DND-41 (cell line): ENCODE measurements at regions not wholly inside any gene's neighbourhood (a gene's known extent, or its start where the extent isn't known, plus 50 kb on each side); places are given as distances from the start of the nearest gene placed in this dataset.

Experiments used
- EZH2 ChIP-seq: IDR thresholded peaks from 3 replicates; pipeline ENCODE4 v1.6.1; 2012; ENCODE audit warnings: borderline replicate concordance, low read depth, mild to moderate bottlenecking, moderate library complexity, low read length, inconsistent platforms; ENCODE audit not compliant: severe bottlenecking
- TF ChIP-seq, protein P1 (sequence below): IDR thresholded peaks from 2 replicates; pipeline ENCODE4 v1.5.1; 2012; ENCODE audit warnings: borderline replicate concordance, low read length, moderate library complexity, mild to moderate bottlenecking; ENCODE audit not compliant: poor library complexity, severe bottlenecking; ENCODE audit errors: extremely low read depth

DNA sequence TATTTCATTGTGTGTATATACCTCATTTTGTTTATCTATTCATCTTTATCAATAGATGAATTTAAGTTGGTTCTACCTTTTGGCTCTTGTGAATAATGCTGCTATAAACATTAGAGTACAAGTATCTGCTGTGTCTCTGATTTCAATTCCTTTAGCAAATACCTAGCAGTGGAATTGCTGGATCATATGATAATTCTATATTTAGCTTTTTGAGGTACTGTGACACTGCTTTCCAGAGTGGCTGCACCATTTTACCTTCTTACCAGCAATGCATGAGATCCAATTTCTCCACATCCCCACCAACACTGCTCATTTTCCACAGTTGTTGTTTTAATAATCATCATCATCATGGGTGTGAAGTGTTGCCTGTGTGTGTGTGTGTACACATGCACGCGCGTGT lies 182.3 kb downstream of the MBOAT1 start:
- TF ChIP-seq, protein P1, sequence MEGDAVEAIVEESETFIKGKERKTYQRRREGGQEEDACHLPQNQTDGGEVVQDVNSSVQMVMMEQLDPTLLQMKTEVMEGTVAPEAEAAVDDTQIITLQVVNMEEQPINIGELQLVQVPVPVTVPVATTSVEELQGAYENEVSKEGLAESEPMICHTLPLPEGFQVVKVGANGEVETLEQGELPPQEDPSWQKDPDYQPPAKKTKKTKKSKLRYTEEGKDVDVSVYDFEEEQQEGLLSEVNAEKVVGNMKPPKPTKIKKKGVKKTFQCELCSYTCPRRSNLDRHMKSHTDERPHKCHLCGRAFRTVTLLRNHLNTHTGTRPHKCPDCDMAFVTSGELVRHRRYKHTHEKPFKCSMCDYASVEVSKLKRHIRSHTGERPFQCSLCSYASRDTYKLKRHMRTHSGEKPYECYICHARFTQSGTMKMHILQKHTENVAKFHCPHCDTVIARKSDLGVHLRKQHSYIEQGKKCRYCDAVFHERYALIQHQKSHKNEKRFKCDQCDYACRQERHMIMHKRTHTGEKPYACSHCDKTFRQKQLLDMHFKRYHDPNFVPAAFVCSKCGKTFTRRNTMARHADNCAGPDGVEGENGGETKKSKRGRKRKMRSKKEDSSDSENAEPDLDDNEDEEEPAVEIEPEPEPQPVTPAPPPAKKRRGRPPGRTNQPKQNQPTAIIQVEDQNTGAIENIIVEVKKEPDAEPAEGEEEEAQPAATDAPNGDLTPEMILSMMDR, result no peak
- no peak for TF ChIP-seq EZH2
